Activated CD4-positive, CD25-positive, alpha-beta regulatory T cell treated with anti-CD3 and anti-CD28 coated beads, Interleukin-2, amount 50 U/mL, for 24 hours (primary cell): ENCODE measurements at regions not wholly inside any gene's neighbourhood (a gene's known extent, or its start where the extent isn't known, plus 50 kb on each side); places are given as distances from the start of the nearest gene placed in this dataset.
"Not testable (repeated sequence)": the region's sequence is repeated elsewhere in the genome, so short reads cannot be mapped to it uniquely, and the experiment has no call there.

Experiments
- ATAC-seq, 2 donors: fragments of 150-1000 bp; cut with Tn5 transposase; one replicate each; pipeline ENCODE4 v1.10.0; 2021; ENCODE audit warnings: mild to moderate bottlenecking in 1 of 2, moderate library complexity in 1 of 2

DNA sequence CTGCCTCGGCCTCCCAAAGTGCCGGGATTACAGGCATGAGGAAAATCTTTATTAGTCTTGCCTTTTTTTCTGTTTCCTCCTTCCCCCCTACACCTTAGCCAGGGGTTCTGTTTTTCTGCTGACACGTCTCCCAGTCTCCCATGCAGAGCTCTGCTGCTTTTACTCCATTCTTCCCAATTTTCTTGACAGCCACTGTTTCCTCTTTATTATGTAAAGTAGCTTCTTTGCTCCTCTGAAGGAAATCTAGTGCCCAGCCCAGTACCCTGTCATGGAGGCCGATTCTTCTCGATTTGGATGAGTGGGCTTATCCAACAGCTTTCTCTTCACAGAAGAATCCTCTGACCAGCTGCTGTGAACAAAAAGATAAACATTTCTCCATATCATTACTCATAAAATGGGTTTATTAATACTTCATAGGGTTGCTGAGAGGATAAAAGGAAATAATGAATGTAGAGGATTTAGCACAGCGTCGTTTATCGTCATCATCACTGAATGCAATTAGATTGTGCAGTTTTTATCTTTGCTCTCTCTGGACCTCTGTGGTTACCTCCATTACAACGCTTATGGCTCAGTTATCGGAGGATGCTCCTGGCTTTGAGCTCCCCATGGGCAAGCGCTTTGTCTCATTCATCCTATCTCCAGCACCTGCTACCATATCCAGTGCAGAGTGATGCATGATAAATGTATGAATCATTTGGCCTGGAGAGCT is 375.6 kb upstream of the C11orf87 start:
- no peak for ATAC-seq

DNA sequence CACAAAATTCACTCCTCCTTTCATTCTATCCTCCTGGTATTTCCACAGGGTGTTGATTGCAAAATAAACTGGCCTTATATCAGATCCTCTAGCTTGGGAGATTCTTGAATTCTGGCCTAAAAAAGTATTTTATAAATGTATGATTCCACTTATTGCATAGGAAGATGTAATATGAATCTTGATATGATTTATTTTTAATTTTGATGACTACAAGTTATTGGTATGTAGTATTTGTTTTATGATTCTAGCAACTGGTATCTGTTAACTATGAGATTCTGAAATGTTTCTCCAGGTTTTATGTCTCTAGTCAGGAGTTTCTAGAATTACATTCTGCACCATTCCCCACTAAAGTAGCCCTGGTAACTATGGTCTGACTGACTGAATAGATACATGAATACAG is 373.9 kb upstream of the C11orf87 start:
- ATAC-seq, result no peak

DNA sequence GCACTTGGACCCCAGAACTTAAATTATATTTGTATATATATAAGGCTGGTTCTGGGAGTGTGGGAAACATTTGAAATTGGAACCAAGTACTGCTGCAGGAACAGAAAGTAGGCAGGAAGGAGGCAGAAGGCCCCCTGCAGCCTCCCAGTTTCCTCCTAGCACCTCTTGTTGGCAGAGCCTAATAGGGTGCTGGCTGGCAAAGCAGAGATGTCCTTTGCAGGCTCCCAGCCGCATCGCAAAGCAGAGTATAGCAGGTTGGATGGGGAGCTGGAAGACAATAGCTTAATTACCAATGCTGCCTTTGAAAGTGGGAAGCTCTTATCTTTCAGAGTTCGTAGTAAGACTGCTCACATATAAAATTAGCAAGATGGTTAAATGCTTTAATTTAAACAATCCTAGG is 370.8 kb upstream of the C11orf87 start:
- no peak for ATAC-seq

DNA sequence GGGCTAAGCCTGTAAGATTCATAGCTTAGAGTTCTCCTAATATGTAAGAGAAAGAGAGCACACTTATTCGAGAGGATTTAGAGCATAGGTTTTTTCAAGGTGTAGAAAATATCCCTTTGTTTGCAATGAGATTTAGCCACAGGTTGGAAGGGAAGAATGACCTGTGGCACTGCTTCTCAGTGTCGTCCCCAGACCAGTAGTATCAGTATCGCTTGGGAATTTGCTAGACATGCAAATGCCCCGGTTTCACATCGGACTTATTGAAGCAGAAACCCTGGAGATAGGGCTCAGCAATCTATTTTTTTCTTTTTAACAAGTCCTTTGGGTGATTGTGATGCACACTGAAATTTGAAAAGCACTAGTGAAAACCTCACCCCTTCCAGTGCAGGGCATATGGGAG is 362.6 kb upstream of the C11orf87 start:
- no peak for ATAC-seq

DNA sequence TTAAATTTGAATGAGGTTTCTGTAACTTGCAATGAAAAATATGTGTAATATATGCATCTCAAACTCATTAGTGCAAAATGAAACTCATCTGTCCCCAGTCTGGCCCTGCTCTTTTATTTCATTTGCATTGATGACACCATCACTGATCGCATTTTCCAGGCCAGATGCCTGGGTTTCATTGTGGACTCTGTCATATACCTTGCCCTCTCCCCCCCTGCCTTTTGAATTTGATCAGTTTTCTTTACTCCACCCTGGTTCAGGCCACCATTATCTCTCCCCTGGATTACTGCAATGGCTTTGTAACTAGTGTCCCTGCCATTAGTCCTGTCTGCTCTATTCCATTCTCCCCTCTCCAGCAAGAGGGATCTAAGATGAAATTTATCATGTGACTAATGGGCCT is 360.6 kb upstream of the C11orf87 start:
- no peak for ATAC-seq

DNA sequence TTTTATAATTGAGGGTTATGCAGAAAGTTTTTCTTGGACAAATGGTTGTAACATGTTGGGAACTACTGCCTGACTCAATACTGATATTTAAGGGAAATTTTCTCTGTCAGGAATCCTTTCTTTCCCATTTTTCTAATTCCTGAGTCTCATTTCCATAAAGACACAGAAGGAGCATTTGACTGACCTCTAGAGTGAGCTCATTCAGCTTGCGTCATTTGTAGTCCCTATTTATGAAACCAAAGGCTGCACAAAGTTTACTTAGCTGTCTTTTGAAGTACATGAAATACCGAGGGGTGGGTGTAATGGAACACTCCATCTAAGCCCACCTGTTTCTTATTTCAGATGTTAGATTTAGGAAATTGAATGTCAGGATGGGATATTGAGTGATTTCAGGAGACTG is 359.5 kb upstream of the C11orf87 start:
- ATAC-seq, result no peak

DNA sequence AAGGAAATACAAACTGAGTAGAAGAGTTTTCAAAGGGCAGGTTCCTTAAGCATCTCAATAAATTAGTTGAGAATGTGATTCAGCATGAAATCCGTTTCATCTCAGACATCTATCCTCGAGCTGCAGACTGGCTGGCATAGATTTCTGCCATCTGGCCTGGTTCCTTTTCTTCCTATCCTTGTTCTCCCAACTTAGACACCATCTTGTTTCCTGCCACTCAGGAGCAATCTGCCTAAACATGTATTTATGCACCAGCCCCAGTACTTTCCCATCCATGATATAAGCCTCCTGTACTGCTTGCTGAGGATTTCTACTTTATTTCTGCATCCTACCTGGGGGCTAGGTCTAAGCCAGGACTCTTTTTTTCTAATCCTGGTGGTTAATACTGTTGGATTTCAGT is 359.1 kb upstream of the C11orf87 start:
- no peak for ATAC-seq

DNA sequence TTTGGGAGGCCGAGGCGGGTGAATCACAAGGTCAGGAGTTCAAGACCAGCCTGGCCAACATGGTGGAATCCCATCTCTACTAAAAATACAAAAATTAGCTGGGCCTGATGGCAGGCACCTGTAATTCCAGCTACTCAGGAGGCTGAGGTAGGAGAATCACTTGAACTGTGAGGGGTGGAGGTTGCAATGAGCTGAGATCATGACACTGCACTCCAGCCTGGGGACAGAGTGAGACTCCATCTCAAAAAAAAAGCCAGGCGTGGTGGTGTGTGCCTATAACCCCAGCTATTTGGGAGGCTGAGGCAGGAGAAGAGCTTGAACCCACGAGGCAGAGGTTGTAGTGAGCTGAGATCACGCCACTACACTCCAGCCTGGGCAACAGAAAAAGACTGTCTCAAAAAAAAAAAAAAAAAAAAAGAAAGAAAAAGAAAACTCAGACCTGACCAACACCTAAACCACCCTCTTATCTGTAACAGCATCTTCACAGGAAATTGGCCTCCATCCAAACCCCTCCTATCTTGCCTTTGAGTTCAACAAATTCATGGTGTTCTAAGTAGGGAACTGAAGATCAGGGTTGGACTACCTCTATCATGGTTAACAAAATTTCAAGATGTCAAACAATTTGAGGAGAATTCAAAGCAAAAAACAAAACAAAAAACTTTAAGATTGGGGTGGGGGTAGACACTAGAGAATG is 357.2 kb upstream of the C11orf87 start:
- not testable (repeated sequence) for ATAC-seq

DNA sequence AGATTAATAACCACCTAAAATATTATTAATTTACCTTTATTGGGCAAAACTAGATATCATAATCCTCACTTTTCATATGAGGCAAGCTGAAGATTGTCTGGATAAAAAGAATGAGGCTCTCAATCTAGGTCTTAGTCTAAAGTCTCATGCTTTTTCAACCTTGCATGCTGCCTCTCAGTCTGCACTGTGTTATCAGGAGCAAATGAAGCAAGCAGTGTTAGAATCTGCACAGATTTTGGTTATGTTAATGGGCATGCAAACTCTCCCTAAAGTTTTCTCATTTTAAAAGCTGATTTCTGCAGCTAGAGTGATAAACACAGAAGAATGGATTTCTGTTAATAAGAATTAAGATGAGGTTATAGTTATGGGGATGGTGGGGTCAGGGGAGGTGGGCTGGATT is 350.7 kb upstream of the C11orf87 start:
- ATAC-seq, result no peak

DNA sequence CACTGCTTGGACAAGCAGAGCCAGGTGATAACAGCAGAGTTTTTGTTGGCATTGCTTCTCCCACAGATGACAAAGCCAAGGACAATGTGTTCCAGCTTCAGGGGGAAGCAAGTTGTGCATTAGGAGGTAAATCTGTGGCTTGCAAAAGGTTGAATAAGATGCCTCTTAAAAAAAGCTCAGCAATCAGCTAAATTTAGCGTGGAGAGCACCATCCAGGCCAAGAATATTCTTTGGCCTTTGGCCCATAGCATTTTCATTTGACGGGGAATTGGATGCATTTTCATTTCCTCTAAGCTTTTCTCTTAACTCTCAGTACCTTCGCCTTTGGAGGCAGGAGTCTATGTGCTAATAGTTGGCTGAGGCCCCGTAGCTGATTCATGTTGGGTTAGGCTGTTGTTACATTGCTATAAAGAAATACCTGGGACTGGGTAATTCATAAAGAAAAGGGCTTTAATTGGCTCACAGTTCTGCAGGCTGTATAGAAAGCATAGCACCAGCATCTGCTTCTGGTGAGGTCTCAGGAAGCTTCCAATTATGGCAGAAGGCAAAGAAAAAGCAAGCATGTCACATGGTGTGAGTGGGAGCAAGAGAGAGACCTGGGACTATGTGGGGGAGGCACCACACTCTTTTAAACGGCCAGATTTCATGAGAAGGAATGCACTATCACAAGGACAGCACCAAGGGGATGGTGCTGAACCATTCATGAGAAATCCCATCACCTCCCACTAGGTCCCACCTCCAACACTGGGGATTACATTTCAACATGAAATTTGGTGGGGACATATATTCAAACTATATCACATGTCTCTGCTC is 350.1 kb upstream of the C11orf87 start:
- ATAC-seq, result no peak

DNA sequence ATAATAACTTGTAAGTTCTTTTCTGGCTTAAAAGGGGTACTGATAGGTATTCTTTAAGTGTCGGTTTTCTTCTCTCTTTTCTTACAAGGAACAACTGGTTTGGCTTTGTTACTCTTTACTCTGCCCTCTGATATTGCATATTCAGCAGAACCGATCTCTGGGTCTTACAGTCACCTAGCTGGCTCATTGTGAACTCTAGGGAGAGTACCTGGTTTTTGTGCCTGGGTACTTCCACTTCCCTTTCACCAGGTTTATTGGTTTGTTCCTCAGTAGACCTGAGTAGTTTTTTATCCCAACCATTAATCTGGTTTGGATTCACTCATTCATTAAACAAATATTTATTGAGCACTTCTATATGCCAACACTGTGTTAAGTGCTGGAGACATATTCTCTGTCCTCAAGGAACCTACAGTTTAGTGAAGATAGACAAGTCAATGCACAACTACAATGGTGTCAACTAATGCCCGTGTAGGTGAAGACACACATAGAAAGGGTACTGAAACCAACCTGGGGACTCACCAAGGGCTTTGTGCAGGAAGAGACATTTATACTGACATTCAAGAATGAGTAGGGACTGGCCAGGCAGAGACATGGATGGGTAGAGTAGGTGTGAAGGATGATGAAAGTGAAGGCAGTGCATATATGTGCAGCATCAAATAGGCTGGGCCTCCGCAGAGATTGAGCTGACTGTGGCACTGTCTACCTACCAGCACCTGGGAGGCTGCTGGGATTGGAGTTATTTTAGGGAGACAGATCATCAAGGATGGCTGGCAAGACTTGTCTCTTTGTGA is 348.8 kb upstream of the C11orf87 start:
- ATAC-seq, result no peak

DNA sequence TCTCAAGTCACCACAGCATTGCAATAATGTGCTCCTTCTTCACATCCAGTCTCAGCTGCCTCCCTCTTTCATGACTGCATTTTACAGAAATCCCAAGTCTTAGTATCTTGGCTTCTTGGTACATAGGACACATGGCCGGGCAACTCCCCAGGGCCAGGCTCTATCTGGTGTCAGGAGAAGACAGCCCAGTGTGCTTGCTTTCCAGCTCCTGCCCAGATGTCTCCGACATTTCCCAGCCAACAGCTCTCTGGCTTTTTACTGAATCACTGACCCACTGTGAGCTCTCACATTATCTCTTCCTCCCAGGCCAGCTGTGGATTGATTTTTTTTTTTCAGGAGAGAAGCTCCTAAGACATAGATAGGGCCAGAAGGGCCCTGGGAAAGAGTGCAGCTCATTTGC is 346.0 kb upstream of the C11orf87 start:
- no peak for ATAC-seq

DNA sequence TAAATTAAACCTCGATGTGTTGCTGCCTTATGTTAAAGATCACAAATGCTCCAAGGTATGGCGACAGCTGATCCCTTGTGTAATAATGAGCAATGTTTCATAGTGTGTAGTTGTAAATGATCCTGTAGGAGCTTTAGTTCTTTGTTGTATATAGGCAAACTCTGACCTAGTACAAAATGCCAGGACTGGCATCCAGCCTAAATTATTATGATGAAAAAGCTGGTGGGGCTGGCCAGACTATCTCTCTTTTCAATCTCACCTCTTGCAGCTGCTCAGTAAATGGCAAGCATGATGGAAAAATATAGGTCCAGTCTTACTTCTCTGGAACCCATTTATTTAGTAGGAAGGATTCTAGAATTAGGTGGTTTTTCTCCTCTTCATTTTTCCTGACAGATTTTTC is 345.1 kb upstream of the C11orf87 start:
- ATAC-seq, result no peak

DNA sequence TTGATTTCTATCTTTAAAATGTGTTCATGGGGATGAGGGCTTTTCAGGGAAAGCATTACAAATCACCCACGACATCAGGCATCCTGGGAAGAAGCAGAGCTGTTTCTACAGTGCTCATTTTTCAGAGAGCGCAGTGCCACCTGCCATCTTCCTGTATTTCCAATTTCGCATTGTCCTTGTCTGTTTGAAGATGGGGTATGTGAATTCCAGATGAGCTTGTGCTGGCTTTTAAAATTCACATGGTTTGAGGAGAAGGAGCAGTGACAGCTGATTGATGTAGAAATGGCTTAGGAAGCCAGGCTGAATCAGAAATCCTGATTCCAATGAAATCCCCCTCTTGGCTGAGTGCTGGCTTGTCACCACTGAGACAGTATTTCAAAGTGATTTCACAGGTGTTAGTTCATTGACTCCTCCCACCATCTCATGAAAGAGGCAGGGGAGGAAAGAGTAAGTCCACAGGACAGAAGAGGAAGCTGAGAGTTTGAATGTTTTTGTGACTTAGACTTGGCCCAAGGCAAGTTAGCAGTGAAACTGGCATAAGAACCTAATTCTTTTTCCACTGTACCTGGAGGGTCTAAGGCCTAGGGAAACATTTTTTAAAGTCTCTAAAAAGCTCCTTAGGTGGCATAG is 344.6 kb upstream of the C11orf87 start:
- no peak for ATAC-seq

DNA sequence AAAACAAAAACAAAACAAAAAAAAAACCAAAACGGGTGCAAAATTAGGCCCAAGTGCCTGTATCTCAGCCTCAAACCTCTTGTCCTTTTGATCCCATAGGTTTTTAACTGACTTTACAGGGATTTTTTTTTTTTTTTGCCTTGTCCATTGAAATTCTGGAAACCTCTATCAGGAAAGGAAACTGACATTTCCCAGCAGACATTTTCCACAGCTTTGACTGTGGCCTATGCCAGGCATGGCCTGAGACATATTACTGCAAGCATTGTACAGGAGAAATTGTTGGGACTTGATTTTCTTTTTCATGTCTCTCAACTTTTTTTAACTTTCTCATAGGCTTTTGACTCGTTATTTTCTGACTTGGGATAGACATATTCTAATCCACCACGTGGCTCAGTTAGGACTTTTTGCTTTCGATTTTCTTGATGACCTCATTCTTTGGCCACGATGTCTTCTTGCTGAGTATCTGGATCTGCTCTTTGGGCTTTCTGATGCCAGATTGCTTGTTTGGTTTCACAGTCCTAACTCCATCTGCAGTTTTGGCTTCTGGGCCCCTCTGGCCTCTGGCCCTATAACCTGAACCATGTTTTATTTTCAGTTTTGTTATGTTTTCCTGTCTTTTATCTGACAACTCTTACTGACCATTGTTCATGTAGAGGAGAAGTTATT is 336.1 kb upstream of the C11orf87 start:
- ATAC-seq, result no peak

DNA sequence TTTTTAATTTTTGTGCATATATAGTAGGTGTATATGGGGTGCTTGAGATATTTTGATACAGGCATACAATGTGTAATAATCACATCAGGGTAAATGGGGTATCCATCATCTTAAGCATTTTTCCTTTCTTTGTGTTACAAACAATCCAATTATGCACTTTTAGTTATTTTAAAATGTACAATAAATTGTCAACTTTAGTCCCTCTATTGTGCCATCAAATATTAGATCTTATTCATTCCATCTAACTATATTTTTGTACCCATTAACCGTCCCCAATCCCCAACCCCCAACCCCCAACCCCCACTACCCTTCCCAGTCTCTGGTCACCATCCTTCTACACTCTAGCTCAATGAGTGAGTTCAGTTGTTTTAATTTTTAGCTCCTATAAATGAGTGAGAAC is 335.1 kb upstream of the C11orf87 start:
- ATAC-seq, result no peak

DNA sequence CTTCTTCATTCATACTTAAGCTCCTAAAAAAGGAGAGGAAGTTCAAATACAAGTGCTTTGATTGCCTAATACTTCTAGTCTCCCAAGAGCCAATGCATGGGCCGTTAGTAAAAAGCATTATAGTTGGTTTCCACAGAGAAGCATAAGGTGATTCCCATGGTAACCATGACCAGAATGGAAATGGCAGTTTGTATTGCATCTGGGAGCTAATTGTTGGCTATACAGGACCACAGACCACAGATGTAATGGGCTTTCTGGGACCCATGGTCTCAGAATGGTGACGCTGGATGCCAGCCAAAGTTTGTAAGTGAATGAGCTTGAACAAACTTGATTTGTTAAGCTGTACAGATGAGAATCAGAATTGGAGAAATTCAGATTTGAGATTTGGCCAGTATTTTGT is 333.9 kb upstream of the C11orf87 start:
- ATAC-seq, result no peak

DNA sequence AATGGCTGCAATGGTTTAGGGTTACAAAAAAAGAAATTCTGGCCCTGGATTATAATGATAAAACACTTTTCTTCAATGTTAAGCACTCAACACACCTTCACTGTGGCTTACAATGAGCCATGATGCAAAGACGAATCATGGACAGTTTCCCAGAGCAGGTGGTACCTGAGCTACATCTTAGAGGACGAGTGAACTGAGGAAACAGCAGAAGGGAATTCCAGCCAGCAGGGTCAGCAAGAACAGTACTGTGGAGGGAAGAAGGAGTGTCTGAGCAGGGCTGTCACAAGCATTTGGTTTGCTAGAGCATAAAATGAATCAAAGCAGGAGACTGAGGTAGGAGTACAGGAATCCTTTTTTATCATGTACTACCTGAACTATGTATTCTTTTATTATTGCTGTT is 332.8 kb upstream of the C11orf87 start:
- ATAC-seq, result no peak

DNA sequence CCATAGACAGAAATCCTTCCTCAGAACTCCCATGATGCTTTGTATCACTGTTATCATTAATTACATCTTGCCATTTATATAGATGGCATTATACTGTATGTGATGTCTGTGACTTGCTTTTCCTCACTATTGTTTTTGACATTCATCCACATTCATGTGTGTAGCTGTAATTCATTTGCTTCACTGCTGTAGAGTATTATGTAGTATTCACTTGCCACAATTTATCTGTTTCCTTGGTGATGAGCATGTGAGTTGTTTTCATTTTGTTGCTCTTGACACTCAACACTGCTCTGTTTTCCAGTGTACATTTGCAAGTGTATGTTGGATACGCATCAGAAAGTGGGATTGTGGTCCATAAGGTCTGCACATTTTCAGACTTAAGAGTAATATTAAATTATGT is 328.6 kb upstream of the C11orf87 start:
- ATAC-seq, result no peak

DNA sequence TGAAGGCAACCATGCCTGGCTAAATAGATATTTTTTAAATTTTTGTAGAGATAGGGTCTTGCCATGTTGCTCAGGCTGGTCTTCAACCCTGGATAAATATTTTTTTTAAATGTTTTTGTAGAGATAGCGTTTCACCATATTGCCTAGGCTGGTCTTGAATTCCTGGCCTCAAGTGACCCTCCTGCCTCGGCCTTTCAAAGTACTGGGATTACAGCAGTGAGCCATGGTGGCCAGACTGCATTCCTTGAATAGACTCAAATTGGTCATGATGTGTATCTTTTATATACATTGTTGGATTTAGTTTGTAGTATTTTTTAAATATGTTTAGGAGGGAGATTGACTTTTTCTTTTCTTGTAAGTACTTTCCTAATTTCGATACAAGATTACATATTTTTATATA is 325.7 kb upstream of the C11orf87 start:
- no peak for ATAC-seq

DNA sequence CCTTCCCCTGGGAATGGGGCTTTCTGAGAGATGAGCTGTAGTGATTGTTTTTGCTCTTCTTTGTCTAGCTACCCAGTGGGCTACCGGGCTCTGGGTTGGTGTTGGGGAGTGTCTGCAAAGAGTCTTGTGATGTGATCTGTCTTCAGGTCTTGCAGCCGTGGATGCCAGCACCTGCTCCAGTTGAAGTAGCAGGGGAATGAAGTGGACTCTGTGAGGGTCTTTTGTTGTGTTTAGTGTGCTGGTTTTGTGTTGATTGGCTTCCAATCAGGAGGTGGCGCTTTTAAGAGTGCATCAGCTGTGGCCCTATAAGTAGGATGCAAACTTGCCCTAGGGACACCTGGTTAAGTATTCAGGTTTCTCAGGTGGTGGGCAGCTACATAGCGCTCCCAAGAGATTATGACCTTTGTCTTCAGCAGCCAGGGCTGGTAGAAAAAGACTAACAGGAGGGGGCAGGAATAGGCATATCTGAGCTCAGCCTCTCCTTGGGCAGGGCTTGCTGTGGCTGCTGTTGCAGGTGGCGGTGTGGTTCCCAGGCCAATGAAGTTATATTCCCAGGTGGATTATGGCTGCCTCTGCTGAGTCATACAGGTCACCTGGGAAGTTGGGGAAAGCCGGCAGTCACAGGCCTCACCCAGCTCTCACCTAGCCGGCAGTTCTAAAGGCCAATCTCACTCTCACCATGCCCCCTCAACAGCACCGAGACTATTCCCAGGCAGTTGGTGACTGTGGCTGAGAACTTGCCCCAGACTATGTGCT is 315.7 kb upstream of the C11orf87 start:
- ATAC-seq, result no peak
